Neural cell (in vitro differentiated cells): ENCODE measurements at regions not wholly inside any gene's neighbourhood (a gene's known extent, or its start where the extent isn't known, plus 50 kb on each side); places are given as distances from the start of the nearest gene placed in this dataset.

ENCODE experiments used
- H2AFZ ChIP-seq: fragments of 200-600, 300-800 bp; sonication (generic), shearing (Covaris generic); 2 replicates; pipeline ENCODE4 v1.6.0; 2014; ENCODE audit warnings: low read depth, mild to moderate bottlenecking, antibody characterized with exemption, low read length, moderate library complexity
- H3F3A ChIP-seq: fragments of 200-600 bp; shearing (Covaris generic); 2 replicates; pipeline ENCODE4 v1.6.1; 2016; ENCODE audit warnings: mild to moderate bottlenecking, moderate library complexity, mixed read lengths, antibody characterized with exemption, low read length; ENCODE audit not compliant: insufficient read depth, poor library complexity, severe bottlenecking
- H3K27ac ChIP-seq: fragments of 200-600, 300-800 bp; sonication (generic), shearing (Covaris generic); 2 replicates; pipeline ENCODE4 v1.5.1; 2014; ENCODE audit warnings: mild to moderate bottlenecking, low read length, moderate library complexity
- H3K27me3 ChIP-seq: fragments of 300-800, 200-600 bp; sonication (generic), shearing (Covaris generic); 2 replicates; pipeline ENCODE4 v1.6.0; 2014; ENCODE audit warnings: mild to moderate bottlenecking, low read depth, low read length, moderate library complexity; ENCODE audit not compliant: insufficient read depth
- H3K36me3 ChIP-seq: fragments of 300-800, 200-600 bp; sonication (generic), shearing (Covaris generic); 2 replicates; pipeline ENCODE4 v1.5.1; 2014; ENCODE audit warnings: mild to moderate bottlenecking, antibody characterized with exemption, low read length, moderate library complexity; ENCODE audit not compliant: insufficient read depth
- H3K4me2 ChIP-seq: fragments of 300-800, 200-600 bp; sonication (generic), shearing (Covaris generic); 2 replicates; pipeline ENCODE4 v1.6.0; 2014; ENCODE audit warnings: mild to moderate bottlenecking, low read length
- H3K4me3 ChIP-seq: fragments of 300-800, 200-600 bp; sonication (generic), shearing (Covaris generic); 2 replicates; pipeline ENCODE4 v1.5.1; 2014; ENCODE audit warnings: mild to moderate bottlenecking, low read length, moderate library complexity
- H3K79me2 ChIP-seq: fragments of 200-600 bp; shearing (Covaris generic); replicated peaks from 2 replicates; pipeline ENCODE4 v1.6.0; 2014; ENCODE audit warnings: mild to moderate bottlenecking, low read length, moderate library complexity; ENCODE audit not compliant: insufficient read depth
- H3K9ac ChIP-seq: fragments of 300-800, 200-600 bp; sonication (generic), shearing (Covaris generic); 2 replicates; pipeline ENCODE4 v1.6.1; 2016; ENCODE audit warnings: mild to moderate bottlenecking, low read length, mixed read lengths
- H3K9me2 ChIP-seq: fragments of 200-600 bp; shearing (Covaris generic); 2 replicates; pipeline ENCODE4 v1.6.1; 2016; ENCODE audit warnings: mild to moderate bottlenecking, low read length, mixed read lengths; ENCODE audit not compliant: insufficient read depth
- H3K9me3 ChIP-seq: fragments of 200-600, 300-800 bp; sonication (generic), shearing (Covaris generic); 2 replicates; pipeline ENCODE4 v1.6.1; 2016; ENCODE audit warnings: mild to moderate bottlenecking, mixed run types, low read length, moderate library complexity, mixed read lengths
- H4K20me1 ChIP-seq: fragments of 200-600 bp; shearing (Covaris generic); 2 replicates; pipeline ENCODE4 v1.6.1; 2016; ENCODE audit warnings: mild to moderate bottlenecking, mixed run types; ENCODE audit not compliant: insufficient read depth
- CTCF ChIP-seq: fragments of 450-650 bp; IDR thresholded peaks from 2 replicates; pipeline ENCODE4 v1.5.1; 2014; ENCODE audit warnings: antibody characterized with exemption, mild to moderate bottlenecking, moderate library complexity; ENCODE audit not compliant: poor library complexity, severe bottlenecking
- EP300 ChIP-seq: fragments of 450-650 bp; conservative IDR thresholded peaks from 2 replicates; pipeline ENCODE4 v1.6.1; 2014; ENCODE audit warnings: antibody characterized with exemption, mild to moderate bottlenecking, moderate library complexity; ENCODE audit not compliant: poor library complexity, severe bottlenecking
- EZH2 ChIP-seq: fragments of 200-600, 300-800 bp; shearing (Covaris generic), sonication (generic); IDR thresholded peaks from 2 replicates; pipeline ENCODE4 v1.6.1; 2014; ENCODE audit warnings: antibody characterized with exemption, low read length, borderline replicate concordance, mild to moderate bottlenecking; ENCODE audit not compliant: insufficient read depth, poor library complexity, severe bottlenecking
- MXI1 ChIP-seq: fragments of 450-650 bp; conservative IDR thresholded peaks from 2 replicates; pipeline ENCODE4 v1.6.1; 2014; ENCODE audit warnings: antibody characterized with exemption, mild to moderate bottlenecking; ENCODE audit not compliant: poor library complexity, severe bottlenecking
- POLR2AphosphoS5 ChIP-seq: IDR thresholded peaks from 2 replicates; pipeline ENCODE4 v1.6.1; 2012
- RAD21 ChIP-seq: fragments of 450-650 bp; conservative IDR thresholded peaks from 2 replicates; pipeline ENCODE4 v1.6.1; 2014; ENCODE audit warnings: antibody characterized with exemption, mild to moderate bottlenecking, moderate library complexity
- REST ChIP-seq: IDR thresholded peaks from 2 replicates; pipeline ENCODE4 v1.6.1; 2012; ENCODE audit warnings: borderline replicate concordance
- SMC3 ChIP-seq: fragments of 450-650 bp; conservative IDR thresholded peaks from 2 replicates; pipeline ENCODE4 v1.6.1; 2014; ENCODE audit warnings: antibody characterized with exemption, mild to moderate bottlenecking, moderate library complexity; ENCODE audit not compliant: poor library complexity
- TAF1 ChIP-seq: IDR thresholded peaks from 2 replicates; pipeline ENCODE4 v1.6.1; 2012; ENCODE audit warnings: low read depth

GRCh38 chr7:84462259-84462658 is 267.7 kb upstream of the SEMA3A start:
- Histone ChIP-seq H3K27me3 (no peaks in the 10 kb centered on the region), H4K20me1 (no peaks in the 10 kb centered on the region), H3K9me3 (no peaks in the 10 kb centered on the region), H3F3A (no peaks in the 10 kb centered on the region), H3K27ac (no peak overlapping the region), H3K36me3 (no peaks in the 10 kb centered on the region), H3K9me2 (no peaks in the 10 kb centered on the region), H3K79me2 (no peaks in the 10 kb centered on the region), H2AFZ (no peak overlapping the region), H3K4me3 (no peak overlapping the region), H3K9ac (no peak overlapping the region), H3K4me2 (no peak overlapping the region)
- TF ChIP-seq CTCF (no peak), SMC3 (no peak), POLR2AphosphoS5 (no peak), MXI1 (no peak), EZH2 (no peak), TAF1 (no peak), REST (no peak), RAD21 (no peak), EP300 (no peak)

GRCh38 chr7:84461093-84461492 is 266.5 kb upstream of the SEMA3A start:
- H3K4me2 ChIP-seq, result no peak overlapping the region
- no peaks in the 10 kb centered on the region for H3K9me3 ChIP-seq
- no peaks in the 10 kb centered on the region for H4K20me1 ChIP-seq
- no peak overlapping the region for H3K9ac ChIP-seq
- no peaks in the 10 kb centered on the region for H3K27me3 ChIP-seq
- H3K4me3 ChIP-seq, result no peak overlapping the region
- H3K9me2 ChIP-seq, result no peaks in the 10 kb centered on the region
- H2AFZ ChIP-seq, result no peak overlapping the region
- no peaks in the 10 kb centered on the region for H3K79me2 ChIP-seq
- TF ChIP-seq EP300, result no peak
- no peaks in the 10 kb centered on the region for H3F3A ChIP-seq
- H3K27ac ChIP-seq, result no peak overlapping the region
- H3K36me3 ChIP-seq, result no peaks in the 10 kb centered on the region

- H3K36me3 ChIP-seq, result no peaks in the 10 kb centered on the region
- TF ChIP-seq RAD21 (no peak), REST (no peak), CTCF (no peak), POLR2AphosphoS5 (no peak), MXI1 (no peak), TAF1 (no peak), SMC3 (no peak), EZH2 (no peak), EP300 (no peak)
- no peaks in the 10 kb centered on the region for H4K20me1 ChIP-seq
- H3K4me3 ChIP-seq, result no peak overlapping the region
- no peak overlapping the region for H2AFZ ChIP-seq
- H3K9me3 ChIP-seq, result no peaks in the 10 kb centered on the region
- no peak overlapping the region for H3K9ac ChIP-seq
- H3K4me2 ChIP-seq, result no peak overlapping the region
- H3K79me2 ChIP-seq, result no peaks in the 10 kb centered on the region
- no peaks in the 10 kb centered on the region for H3K27me3 ChIP-seq
- H3F3A ChIP-seq, result no peaks in the 10 kb centered on the region
- H3K27ac ChIP-seq, result no peak overlapping the region
- H3K9me2 ChIP-seq, result no peaks in the 10 kb centered on the region
Measured at GRCh38 chr7:84455788-84456187, 261.2 kb upstream of the SEMA3A start.
